Kidney epithelial cell (primary cell): ENCODE measurements at regions not wholly inside any gene's neighbourhood (a gene's known extent, or its start where the extent isn't known, plus 50 kb on each side); places are given as distances from the start of the nearest gene placed in this dataset.
"Not testable (repeated sequence)": the region's sequence is repeated elsewhere in the genome, so short reads cannot be mapped to it uniquely, and the experiment has no call there.

Source experiments
- DNase-seq: peaks from one replicate; pipeline ENCODE4 v3.0.0-alpha.2; 2010; ENCODE audit warnings: low read depth
- H3K27me3 ChIP-seq: 2 replicates; pipeline ENCODE4 v1.6.0; 2011; ENCODE audit warnings: low read length; ENCODE audit not compliant: control insufficient read depth, insufficient read depth
- H3K36me3 ChIP-seq: 2 replicates; pipeline ENCODE4 v1.5.1; 2011; ENCODE audit warnings: low read length; ENCODE audit not compliant: control insufficient read depth, insufficient read depth
- H3K4me3 ChIP-seq: 2 replicates; pipeline ENCODE4 v1.5.1; 2011; ENCODE audit warnings: low read depth, mild to moderate bottlenecking, control low read depth, low read length
- TF ChIP-seq, protein P1 (sequence below): IDR thresholded peaks from 2 replicates; pipeline ENCODE4 v1.5.1; 2011; ENCODE audit warnings: mild to moderate bottlenecking, moderate library complexity, low read length, control low read depth, inconsistent platforms; ENCODE audit not compliant: insufficient read depth, poor library complexity, severe bottlenecking

DNA sequence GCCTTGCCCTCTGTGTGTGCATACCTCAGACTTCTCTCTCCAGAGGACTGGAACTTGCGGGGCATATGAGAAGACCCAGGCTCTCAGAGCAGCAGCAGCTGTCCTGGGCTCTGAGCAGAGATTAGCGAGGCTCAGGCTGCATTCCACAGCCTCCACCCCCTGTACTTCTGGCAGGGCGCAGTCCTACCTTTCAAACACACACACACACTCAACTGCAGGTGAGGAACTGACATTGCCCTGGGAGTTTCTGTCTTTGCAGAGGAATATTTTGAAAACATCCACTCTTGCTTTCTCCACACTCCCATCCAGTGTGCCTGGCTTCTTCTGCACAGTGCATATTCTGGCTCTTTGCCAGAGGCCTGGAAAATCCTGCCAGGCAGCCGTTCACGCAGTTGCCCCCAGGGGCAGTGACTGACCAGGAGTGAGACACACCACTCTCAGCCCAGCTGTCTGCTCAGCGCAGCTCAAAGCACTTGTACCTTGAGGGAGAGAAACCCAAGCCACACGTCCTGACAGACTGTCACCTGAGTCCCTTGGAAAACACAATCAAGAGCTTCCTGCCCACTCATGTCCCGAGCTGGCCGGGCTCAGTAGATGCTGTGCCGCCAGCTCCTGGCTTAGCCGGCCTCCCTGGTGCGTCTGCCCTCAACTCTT is 460.8 kb downstream of the RNF144A start:
- DNase-seq: no peak
- H3K27me3 ChIP-seq: peaks cover 2% of the 10 kb centered on the region
- H3K4me3 ChIP-seq: no peak overlapping the region
- TF ChIP-seq, protein P1, sequence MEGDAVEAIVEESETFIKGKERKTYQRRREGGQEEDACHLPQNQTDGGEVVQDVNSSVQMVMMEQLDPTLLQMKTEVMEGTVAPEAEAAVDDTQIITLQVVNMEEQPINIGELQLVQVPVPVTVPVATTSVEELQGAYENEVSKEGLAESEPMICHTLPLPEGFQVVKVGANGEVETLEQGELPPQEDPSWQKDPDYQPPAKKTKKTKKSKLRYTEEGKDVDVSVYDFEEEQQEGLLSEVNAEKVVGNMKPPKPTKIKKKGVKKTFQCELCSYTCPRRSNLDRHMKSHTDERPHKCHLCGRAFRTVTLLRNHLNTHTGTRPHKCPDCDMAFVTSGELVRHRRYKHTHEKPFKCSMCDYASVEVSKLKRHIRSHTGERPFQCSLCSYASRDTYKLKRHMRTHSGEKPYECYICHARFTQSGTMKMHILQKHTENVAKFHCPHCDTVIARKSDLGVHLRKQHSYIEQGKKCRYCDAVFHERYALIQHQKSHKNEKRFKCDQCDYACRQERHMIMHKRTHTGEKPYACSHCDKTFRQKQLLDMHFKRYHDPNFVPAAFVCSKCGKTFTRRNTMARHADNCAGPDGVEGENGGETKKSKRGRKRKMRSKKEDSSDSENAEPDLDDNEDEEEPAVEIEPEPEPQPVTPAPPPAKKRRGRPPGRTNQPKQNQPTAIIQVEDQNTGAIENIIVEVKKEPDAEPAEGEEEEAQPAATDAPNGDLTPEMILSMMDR: peak; percentile 29
- H3K36me3 ChIP-seq: no peaks in the 10 kb centered on the region

DNA sequence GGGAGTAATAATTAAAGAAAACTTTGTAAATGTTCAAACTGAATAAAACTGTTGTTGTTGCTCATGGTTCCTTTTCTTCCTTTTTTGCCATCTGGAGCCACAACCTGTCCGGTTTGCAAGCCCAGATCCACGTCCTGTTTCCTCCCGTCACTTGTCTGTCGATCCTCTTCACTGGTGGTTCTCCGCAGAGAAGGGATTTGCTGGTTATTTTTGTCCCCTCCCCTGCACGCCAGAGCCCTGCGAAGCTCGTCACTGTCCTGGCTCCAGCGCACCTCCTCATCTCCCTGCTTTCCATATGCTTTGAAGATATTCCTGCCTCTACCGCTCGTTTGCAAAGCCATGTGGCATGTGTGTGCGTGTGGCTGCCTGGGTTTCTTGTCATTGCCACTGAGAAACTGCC is 461.4 kb downstream of the RNF144A start:
- TF ChIP-seq, protein P1: no peak

DNA sequence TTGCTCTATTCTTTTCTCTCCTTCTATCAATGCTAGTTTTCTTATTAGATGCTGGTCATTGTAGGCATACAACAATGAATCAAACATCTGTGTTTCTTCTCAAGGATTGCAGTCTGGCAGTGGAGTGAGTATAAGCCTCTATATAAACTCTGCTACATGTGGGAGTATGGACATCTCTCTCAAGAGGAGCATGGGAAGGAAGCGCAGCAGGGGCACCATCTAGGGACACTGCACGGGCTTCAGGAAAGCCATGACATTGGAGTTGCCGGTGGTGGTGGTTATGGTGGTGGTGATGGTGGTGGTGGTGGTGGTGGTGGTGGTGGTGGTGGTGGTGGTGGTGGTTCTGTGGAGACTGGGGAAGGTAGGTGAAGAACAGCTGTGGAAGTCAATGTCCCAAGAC is 462.6 kb downstream of the RNF144A start:
- TF ChIP-seq, protein P1: peak; percentile 17
- Histone ChIP-seq H3K4me3 (no peak overlapping the region), H3K36me3 (no peaks in the 10 kb centered on the region), H3K27me3 (peaks cover 2% of the 10 kb centered on the region)
- DNase-seq: no peak

More for the DNA sequence above, 461.4 kb downstream of the RNF144A start:
- Histone ChIP-seq H3K27me3 (peaks cover 2% of the 10 kb centered on the region), H3K36me3 (no peaks in the 10 kb centered on the region), H3K4me3 (no peak overlapping the region)
- DNase-seq: no peak

DNA sequence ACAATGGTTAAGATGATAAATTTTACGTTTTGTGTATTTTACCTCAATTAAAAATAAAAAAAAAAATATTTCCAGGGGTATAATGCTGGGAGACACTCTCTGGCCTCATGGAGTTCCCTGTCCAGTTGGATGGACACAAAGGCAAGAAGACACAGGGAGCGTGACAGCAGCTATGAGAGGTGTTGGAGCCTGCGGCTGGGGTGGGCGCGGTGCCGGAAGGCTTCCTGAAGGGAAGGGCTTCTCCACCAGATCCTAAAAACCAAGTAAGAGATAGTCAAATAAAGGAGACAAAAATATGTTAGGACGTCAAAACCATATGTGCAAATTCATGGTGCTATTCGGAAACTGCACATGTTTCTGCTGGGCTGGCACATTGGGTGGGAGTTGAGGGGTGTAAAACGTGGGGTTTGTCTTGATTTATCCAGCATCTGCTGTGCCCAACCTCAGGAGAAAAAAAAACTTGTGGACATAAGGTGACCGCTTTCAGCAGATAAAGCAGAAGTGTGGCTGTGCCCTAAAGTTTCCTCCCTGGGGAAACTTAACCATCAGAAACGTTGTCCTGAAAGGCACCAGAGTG is 467.6 kb downstream of the RNF144A start:
- Histone ChIP-seq H3K27me3 (no peaks in the 10 kb centered on the region), H3K36me3 (no peaks in the 10 kb centered on the region), H3K4me3 (no peak overlapping the region)
- TF ChIP-seq, protein P1: no peak
- no peak for DNase-seq

DNA sequence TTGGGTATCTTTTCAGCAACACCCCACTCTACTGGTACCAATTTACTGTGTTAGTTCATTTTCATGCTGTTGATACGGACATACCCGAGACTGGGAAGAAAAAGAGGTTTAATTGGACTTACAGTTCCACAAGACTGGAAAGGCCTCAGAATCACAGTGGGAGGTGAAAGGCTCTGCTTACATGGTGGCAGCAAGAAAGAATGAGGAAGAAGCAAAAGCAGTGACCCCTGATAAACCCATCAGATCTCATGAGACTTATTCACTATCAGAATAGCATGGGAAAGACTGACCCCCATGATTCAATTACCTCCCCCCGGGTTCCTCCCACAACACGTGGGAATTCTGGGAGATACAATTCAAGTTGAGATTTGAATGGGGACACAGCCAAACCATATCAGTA is 473.1 kb downstream of the RNF144A start:
- H3K4me3 ChIP-seq, DNase-seq, H3K36me3 ChIP-seq, H3K27me3 ChIP-seq: not testable (repeated sequence)

DNA sequence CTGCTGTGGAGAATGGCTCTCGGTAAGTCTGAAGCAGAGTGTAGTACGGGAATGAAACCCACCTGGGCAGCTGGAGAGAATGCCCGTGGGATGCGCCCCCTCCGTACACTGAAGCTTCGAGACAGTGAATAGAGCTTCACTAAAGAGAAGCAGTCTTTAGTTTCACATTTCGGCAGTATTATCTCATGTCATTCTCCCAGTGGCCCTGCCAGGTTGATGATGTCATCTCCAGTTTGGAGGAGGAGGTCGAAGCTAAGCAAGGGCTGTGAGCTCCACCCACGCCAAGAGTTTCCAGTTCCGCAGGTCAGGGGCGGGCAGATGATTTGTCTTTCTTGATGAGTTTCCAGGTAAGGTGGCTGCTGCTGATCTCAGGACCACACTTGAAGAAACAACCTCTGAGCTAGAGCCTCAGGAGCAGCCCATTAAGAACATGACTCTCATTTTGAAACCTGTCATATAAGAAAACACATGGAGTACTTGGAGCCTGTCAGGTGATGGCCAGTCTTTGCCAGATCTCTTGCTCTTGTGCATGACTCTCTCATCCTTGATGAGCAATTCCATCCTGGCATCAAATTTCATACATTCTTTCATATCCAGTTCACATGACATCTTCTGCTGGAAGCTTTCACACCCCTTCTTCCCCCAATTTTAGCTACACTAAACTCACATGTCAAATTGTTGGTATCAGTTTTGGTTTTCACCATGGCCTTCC is 475.0 kb downstream of the RNF144A start:
- H3K36me3 ChIP-seq: no peaks in the 10 kb centered on the region
- H3K4me3 ChIP-seq: no peak overlapping the region
- no peaks in the 10 kb centered on the region for H3K27me3 ChIP-seq
- TF ChIP-seq, protein P1: no peak
- DNase-seq: no peak
